Endothelial cell (in vitro differentiated cells): ENCODE measurements at regions not wholly inside any gene's neighbourhood (a gene's known extent, or its start where the extent isn't known, plus 50 kb on each side); places are given as distances from the start of the nearest gene placed in this dataset.

Experiments
- DNase-seq: peaks from one replicate; pipeline ENCODE4 v3.0.0; 2021; ENCODE audit warnings: low spot score
- H3K27ac Mint-ChIP-seq: one replicate; pipeline ENCODE4 v1.8.0; 2021; ENCODE audit warnings: mixed read lengths, inconsistent platforms; ENCODE audit not compliant: unreplicated experiment
- H3K27me3 Mint-ChIP-seq: one replicate; pipeline ENCODE4 v1.8.0; 2021; ENCODE audit warnings: mild to moderate bottlenecking, moderate library complexity, mixed read lengths, inconsistent platforms; ENCODE audit not compliant: unreplicated experiment
- H3K36me3 Mint-ChIP-seq: one replicate; pipeline ENCODE4 v1.8.0; 2021; ENCODE audit warnings: mild to moderate bottlenecking, low read depth, mixed read lengths, inconsistent platforms; ENCODE audit not compliant: unreplicated experiment
- H3K4me1 Mint-ChIP-seq: one replicate; pipeline ENCODE4 v1.8.0; 2021; ENCODE audit warnings: mild to moderate bottlenecking, mixed read lengths, inconsistent platforms; ENCODE audit not compliant: unreplicated experiment
- H3K4me3 Mint-ChIP-seq: one replicate; pipeline ENCODE4 v1.8.0; 2021; ENCODE audit warnings: mild to moderate bottlenecking, mixed read lengths, inconsistent platforms; ENCODE audit not compliant: unreplicated experiment
- H3K9me3 Mint-ChIP-seq: one replicate; pipeline ENCODE4 v1.8.0; 2021; ENCODE audit warnings: mixed read lengths, inconsistent platforms; ENCODE audit not compliant: unreplicated experiment
- TF ChIP-seq, protein P1 (sequence below): fragments of 200-600 bp; sonication (generic); IDR thresholded peaks from one replicate; pipeline ENCODE4 v1.5.0; 2021; ENCODE audit warnings: antibody characterized with exemption; ENCODE audit not compliant: unreplicated experiment

DNA sequence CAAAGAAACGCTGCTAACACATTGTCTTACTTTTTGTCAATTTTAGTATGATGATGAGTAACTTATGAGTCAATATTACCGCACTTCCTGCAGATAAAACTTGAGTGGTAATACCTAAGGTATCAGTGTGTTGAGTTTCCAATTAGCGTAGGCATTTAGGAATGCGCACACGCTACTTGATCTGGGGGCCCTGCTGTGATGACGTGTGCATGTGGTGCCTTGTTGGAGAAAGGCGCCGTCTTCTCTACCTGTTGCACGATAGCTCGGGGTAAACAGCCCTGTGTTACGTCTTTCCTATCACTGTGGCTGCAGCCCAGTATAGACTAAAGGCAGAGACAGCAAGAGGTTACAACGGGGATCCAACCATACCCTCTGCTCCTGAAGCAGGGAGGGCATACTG is 476.8 kb upstream of the ADARB2 start:
- TF ChIP-seq, protein P1, sequence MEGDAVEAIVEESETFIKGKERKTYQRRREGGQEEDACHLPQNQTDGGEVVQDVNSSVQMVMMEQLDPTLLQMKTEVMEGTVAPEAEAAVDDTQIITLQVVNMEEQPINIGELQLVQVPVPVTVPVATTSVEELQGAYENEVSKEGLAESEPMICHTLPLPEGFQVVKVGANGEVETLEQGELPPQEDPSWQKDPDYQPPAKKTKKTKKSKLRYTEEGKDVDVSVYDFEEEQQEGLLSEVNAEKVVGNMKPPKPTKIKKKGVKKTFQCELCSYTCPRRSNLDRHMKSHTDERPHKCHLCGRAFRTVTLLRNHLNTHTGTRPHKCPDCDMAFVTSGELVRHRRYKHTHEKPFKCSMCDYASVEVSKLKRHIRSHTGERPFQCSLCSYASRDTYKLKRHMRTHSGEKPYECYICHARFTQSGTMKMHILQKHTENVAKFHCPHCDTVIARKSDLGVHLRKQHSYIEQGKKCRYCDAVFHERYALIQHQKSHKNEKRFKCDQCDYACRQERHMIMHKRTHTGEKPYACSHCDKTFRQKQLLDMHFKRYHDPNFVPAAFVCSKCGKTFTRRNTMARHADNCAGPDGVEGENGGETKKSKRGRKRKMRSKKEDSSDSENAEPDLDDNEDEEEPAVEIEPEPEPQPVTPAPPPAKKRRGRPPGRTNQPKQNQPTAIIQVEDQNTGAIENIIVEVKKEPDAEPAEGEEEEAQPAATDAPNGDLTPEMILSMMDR: no peak
- H3K9me3 Mint-ChIP-seq: no peaks in the 10 kb centered on the region
- DNase-seq: no peak

GRCh38 chr10:2212244-2212834 is 475.0 kb upstream of the ADARB2 start:
- Mint-ChIP-seq H3K9me3 (no peaks in the 10 kb centered on the region), H3K4me3 (no peak overlapping the region), H3K27me3 (no peaks in the 10 kb centered on the region), H3K36me3 (no peaks in the 10 kb centered on the region), H3K4me1 (no peaks in the 10 kb centered on the region), H3K27ac (no peak overlapping the region)
- no peak for DNase-seq
- TF ChIP-seq, protein P1: no peak

More for the DNA sequence above, 476.8 kb upstream of the ADARB2 start:
- Mint-ChIP-seq H3K27me3 (no peaks in the 10 kb centered on the region), H3K4me3 (no peak overlapping the region), H3K36me3 (no peaks in the 10 kb centered on the region), H3K4me1 (no peaks in the 10 kb centered on the region), H3K27ac (no peak overlapping the region)

DNA sequence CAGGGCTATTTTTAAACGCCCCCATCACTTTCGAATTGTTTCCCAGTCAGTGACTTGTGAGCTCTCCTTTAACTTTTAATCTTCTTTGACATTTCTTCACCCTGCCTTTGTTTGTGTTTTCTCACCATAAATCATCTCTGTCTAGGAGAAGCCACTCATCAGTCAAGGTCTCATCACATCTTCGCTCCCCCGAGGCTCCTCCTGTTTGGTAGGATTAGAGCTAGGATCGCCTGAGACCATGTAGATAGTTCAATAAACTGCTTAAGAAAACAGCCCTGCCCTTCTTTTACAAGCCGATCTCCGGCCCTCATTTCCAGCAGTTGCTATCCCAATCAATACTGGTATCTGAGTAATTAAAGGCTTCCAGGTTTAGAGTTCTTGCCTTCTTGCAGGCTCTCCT is 472.8 kb upstream of the ADARB2 start:
- DNase-seq: no peak
- no peaks in the 10 kb centered on the region for H3K27me3 Mint-ChIP-seq
- no peaks in the 10 kb centered on the region for H3K36me3 Mint-ChIP-seq
- no peak overlapping the region for H3K27ac Mint-ChIP-seq
- no peaks in the 10 kb centered on the region for H3K4me1 Mint-ChIP-seq
- TF ChIP-seq, protein P1: no peak
- H3K9me3 Mint-ChIP-seq: no peaks in the 10 kb centered on the region
- H3K4me3 Mint-ChIP-seq: no peak overlapping the region

- no peaks in the 10 kb centered on the region for H3K9me3 Mint-ChIP-seq
- no peaks in the 10 kb centered on the region for H3K27me3 Mint-ChIP-seq
- H3K27ac Mint-ChIP-seq: no peak overlapping the region
- H3K4me3 Mint-ChIP-seq: no peak overlapping the region
- TF ChIP-seq, protein P1: no peak
- no peaks in the 10 kb centered on the region for H3K36me3 Mint-ChIP-seq
- no peaks in the 10 kb centered on the region for H3K4me1 Mint-ChIP-seq
- no peak for DNase-seq
Measured at GRCh38 chr10:2208106-2208505, 470.8 kb upstream of the ADARB2 start.

DNA sequence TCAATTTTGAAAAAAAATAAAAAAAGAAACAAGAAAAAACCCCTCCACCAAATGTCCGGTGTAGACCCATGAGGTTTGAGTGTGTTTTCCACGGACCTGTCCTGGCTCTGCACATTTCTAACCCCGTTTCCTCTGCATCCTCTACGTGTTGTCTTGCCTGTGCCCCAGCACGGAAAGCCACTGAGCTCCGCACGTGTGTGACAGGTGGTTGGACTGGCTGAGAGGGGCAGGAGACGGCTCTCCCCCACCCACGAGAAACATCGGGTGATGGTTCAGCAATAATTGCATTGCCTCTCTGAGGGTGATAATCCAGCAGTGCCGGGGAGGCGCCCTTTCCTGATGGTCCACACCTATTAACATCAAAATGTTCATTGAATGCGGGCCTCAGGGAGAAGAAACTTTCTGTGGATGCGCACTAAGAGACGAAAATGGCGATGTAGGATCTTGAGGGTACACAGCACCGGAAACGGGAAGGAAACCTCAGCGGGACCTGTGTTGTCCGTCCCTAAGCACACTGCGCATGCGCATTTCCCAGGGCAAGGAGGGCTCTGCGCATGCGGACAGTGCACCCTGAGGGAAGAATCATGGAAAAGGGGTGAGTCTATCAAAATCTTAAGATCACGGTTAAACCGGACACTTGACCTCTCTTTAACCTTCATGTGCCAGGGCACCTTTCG is 470.1 kb upstream of the ADARB2 start:
- Mint-ChIP-seq H3K4me3 (no peak overlapping the region), H3K27me3 (no peaks in the 10 kb centered on the region), H3K36me3 (no peaks in the 10 kb centered on the region), H3K4me1 (peaks cover 2% of the 10 kb centered on the region), H3K9me3 (no peaks in the 10 kb centered on the region), H3K27ac (no peak overlapping the region)
- no peak for DNase-seq
- TF ChIP-seq, protein P1: no peak
